ENCODE measurements at regions not wholly inside any gene's neighbourhood (a gene's known extent, or its start where the extent isn't known, plus 50 kb on each side); places are given as distances from the start of the nearest gene placed in this dataset.

DNA sequence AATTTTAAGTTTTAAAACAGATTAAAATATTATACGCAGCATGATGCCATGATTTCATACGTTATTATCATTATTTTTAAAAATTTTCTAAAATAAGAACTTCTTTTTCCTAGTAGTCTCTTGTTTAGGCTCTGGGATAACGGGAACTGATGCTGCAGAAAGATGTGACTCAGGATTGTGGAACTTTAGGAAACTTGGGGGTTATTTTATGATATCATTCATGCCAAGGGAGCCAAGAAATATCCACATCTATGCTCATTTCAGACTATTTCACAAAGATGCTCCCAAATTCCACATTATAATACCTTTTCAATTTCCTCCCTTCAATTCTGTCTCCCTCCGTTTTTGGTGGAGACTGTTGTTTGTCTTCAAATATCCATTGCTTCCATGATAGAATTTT is 236.4 kb downstream of the HS3ST3A1 start:
- H3K4me1 ChIP-seq (ENCODE audit: control insufficient read depth, extremely low read depth, insufficient read depth, low read length): no peaks in the 10 kb centered on the region
- H3K9ac ChIP-seq (replicated peaks; ENCODE audit: extremely low read depth, insufficient read depth, low read length): no peak overlapping the region
- no peak overlapping the region for H2AFZ ChIP-seq (ENCODE audit: low read depth, low read length)
- TF ChIP-seq EZH2 (IDR thresholded peaks at IDR 0.05; ENCODE audit: borderline replicate concordance, low read depth, low read length, severe bottlenecking) (no peak), GATA2 (IDR thresholded peaks at IDR 0.05; ENCODE audit: insufficient read depth, insufficient read length, low read depth, low read length) (no peak), FOS (IDR thresholded peaks at IDR 0.05; ENCODE audit: borderline replicate concordance, insufficient read depth, low read length) (no peak), JUN (IDR thresholded peaks at IDR 0.05; ENCODE audit: borderline replicate concordance, insufficient read depth, insufficient read length, low read depth) (no peak), POLR2AphosphoS5 (IDR thresholded peaks at IDR 0.05; ENCODE audit: insufficient read depth, low read depth, low read length) (no peak), POLR2A (IDR thresholded peaks at IDR 0.05; ENCODE audit: low read depth, low read length) (no peak), MYC (IDR thresholded peaks at IDR 0.05; ENCODE audit: low read depth, low read length) (no peak)
- TF ChIP-seq, protein P1, sequence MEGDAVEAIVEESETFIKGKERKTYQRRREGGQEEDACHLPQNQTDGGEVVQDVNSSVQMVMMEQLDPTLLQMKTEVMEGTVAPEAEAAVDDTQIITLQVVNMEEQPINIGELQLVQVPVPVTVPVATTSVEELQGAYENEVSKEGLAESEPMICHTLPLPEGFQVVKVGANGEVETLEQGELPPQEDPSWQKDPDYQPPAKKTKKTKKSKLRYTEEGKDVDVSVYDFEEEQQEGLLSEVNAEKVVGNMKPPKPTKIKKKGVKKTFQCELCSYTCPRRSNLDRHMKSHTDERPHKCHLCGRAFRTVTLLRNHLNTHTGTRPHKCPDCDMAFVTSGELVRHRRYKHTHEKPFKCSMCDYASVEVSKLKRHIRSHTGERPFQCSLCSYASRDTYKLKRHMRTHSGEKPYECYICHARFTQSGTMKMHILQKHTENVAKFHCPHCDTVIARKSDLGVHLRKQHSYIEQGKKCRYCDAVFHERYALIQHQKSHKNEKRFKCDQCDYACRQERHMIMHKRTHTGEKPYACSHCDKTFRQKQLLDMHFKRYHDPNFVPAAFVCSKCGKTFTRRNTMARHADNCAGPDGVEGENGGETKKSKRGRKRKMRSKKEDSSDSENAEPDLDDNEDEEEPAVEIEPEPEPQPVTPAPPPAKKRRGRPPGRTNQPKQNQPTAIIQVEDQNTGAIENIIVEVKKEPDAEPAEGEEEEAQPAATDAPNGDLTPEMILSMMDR (IDR thresholded peaks at IDR 0.05; ENCODE audit: extremely low read depth in 1 of 2, insufficient read depth in 1 of 2, low read depth in 1 of 2, low read length in 2 of 2): no peak
- TF ChIP-seq, protein P2, sequence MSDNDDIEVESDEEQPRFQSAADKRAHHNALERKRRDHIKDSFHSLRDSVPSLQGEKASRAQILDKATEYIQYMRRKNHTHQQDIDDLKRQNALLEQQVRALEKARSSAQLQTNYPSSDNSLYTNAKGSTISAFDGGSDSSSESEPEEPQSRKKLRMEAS (IDR thresholded peaks at IDR 0.05; ENCODE audit: insufficient read depth, insufficient read length): no peak
- intact Hi-C loops (cut with micrococcal nuclease) (no loop called here), dilution Hi-C loops (cut with MboI; ENCODE audit: extremely low pct_ligation_motif_present, low sequenced_read_pairs) (no loop called here)
- no peak overlapping the region for H3K4me3 ChIP-seq (replicated peaks in 1 of 3; ENCODE audit: insufficient read depth in 1 of 3, low read depth in 1 of 3, low read length in 3 of 3)
- H3K36me3 ChIP-seq (ENCODE audit: control insufficient read depth in 2 of 2, extremely low read depth in 1 of 2, insufficient read depth in 2 of 2, low read length in 2 of 2): no peaks in the 10 kb centered on the region
- no TSS peak for BruUV-seq (replicated peaks)
- H3K9me3 ChIP-seq (replicated peaks; ENCODE audit: control insufficient read depth, insufficient read depth, low read length): peaks cover 3% of the 10 kb centered on the region
- ChIA-PET CTCF (no interaction called here), POLR2A (no interaction called here)
- H3K9me1 ChIP-seq (replicated peaks; ENCODE audit: control insufficient read depth, extremely low read depth, insufficient read depth, low read length): no peaks in the 10 kb centered on the region
- DNase-seq (ENCODE audit: low read depth, low spot score) (no peak), FAIRE-seq (no peak)
- H3K79me2 ChIP-seq (ENCODE audit: control insufficient read depth, insufficient read depth, low read length): no peaks in the 10 kb centered on the region
- no peaks in the 10 kb centered on the region for H3K27me3 ChIP-seq (ENCODE audit: control insufficient read depth in 2 of 2, insufficient read depth in 2 of 2, low read length in 2 of 2)
- no peaks in the 10 kb centered on the region for H4K20me1 ChIP-seq (replicated peaks; ENCODE audit: control insufficient read depth, extremely low read depth, insufficient read depth, low read length)
- no peak overlapping the region for H3K27ac ChIP-seq (ENCODE audit: insufficient read depth, low read depth, low read length)
- no peak overlapping the region for H3K4me2 ChIP-seq (ENCODE audit: insufficient read depth, low read length)

Data from endothelial cell of umbilical vein (primary cell).